ENCODE measurements at regions not wholly inside any gene's neighbourhood (a gene's known extent, or its start where the extent isn't known, plus 50 kb on each side); places are given as distances from the start of the nearest gene placed in this dataset.

DNA sequence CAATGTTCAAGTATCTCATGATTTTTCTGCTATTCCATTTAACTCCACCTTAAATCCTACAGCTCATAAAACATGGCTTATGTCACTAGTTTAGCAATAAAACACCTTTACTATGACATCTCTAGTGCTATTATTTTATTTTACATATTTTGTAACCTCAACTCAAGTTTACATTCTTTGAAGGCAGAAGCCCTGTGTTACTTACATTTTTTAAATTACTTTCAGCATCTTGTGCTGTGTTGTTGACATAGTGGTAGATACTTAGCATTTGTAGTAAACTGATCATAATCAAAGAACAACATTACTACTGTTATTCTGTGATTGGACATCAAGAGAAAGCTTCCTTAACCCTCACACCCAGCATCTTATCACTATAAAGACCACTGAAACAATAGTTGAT lies 216.1 kb downstream of the BMP4 start:
- Histone ChIP-seq H3K18ac (ENCODE audit: low read length) (no peak overlapping the region), H3K79me2 (ENCODE audit: control insufficient read depth, insufficient read depth, low read length) (no peaks in the 10 kb centered on the region), H3K27me3 (ENCODE audit: insufficient read depth, low read length, poor library complexity) (no peaks in the 10 kb centered on the region), H2BK15ac (replicated peaks; ENCODE audit: low read depth) (no peak overlapping the region), H3K23ac (ENCODE audit: low read length) (no peak overlapping the region), H2BK5ac (ENCODE audit: low read length) (no peak overlapping the region), H3K56ac (ENCODE audit: low read length) (no peak overlapping the region), H3K4me3 (ENCODE audit: low read length) (no peak overlapping the region), H4K8ac (ENCODE audit: low read depth, low read length) (no peak overlapping the region), H3K9ac (ENCODE audit: low read length) (no peak overlapping the region), H3K27ac (ENCODE audit: low read depth, low read length) (no peak overlapping the region), H3K4me2 (ENCODE audit: low read length) (no peak overlapping the region), H3K4ac (ENCODE audit: low read depth, low read length) (no peak overlapping the region), H2AK5ac (ENCODE audit: low read length) (no peak overlapping the region), H2BK120ac (ENCODE audit: low read depth, low read length) (no peak overlapping the region), H4K5ac (ENCODE audit: low read length) (no peak overlapping the region), H3K4me1 (ENCODE audit: control insufficient read depth, low read depth, low read length) (no peaks in the 10 kb centered on the region), H3K79me1 (ENCODE audit: low read length) (no peaks in the 10 kb centered on the region), H3K36me3 (ENCODE audit: control insufficient read depth, insufficient read depth, low read length) (no peaks in the 10 kb centered on the region)
- DNase-seq = no peak

DNA sequence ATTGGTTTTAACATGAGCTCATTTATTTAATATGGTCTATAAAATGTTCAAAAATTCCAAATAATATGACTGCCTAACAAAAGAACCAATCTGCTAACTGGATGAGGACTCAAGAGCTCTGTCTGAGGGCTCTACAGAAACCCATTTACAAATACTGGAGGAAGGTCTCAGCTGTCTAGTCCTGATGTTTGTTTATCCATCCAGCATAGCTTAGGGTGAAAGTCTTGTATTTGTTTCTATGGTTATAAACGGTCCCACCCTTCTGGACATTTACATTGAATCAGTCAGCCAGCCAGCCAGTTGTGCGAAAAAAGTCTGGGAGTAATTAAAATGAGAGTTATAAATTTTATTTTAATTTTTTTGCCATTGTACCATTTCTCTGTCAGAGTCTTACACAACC lies 220.7 kb downstream of the BMP4 start:
- H3K18ac ChIP-seq (ENCODE audit: low read length) = no peak overlapping the region
- no peak overlapping the region for H4K8ac ChIP-seq (ENCODE audit: low read depth, low read length)
- no peaks in the 10 kb centered on the region for H3K36me3 ChIP-seq (ENCODE audit: control insufficient read depth, insufficient read depth, low read length)
- no peak overlapping the region for H3K56ac ChIP-seq (ENCODE audit: low read length)
- no peak overlapping the region for H2AK5ac ChIP-seq (ENCODE audit: low read length)
- H3K4ac ChIP-seq (ENCODE audit: low read depth, low read length) = no peak overlapping the region
- no peaks in the 10 kb centered on the region for H3K79me2 ChIP-seq (ENCODE audit: control insufficient read depth, insufficient read depth, low read length)
- H2BK15ac ChIP-seq (replicated peaks; ENCODE audit: low read depth) = no peak overlapping the region
- no peak overlapping the region for H3K4me3 ChIP-seq (ENCODE audit: low read length)
- no peak overlapping the region for H3K23ac ChIP-seq (ENCODE audit: low read length)
- no peaks in the 10 kb centered on the region for H3K79me1 ChIP-seq (ENCODE audit: low read length)
- H3K27ac ChIP-seq (ENCODE audit: low read depth, low read length) = no peak overlapping the region
- no CpG with 5 or more reads among the region's 2 CpGs for WGBS (ENCODE audit: extremely low coverage, insufficient coverage, low lambda C conversion rate)
- no peak overlapping the region for H3K4me2 ChIP-seq (ENCODE audit: low read length)
- H3K27me3 ChIP-seq (ENCODE audit: insufficient read depth, low read length, poor library complexity) = no peaks in the 10 kb centered on the region
- H2BK120ac ChIP-seq (ENCODE audit: low read depth, low read length) = no peak overlapping the region
- H3K9ac ChIP-seq (ENCODE audit: low read length) = no peak overlapping the region
- DNase-seq = no peak
- no peak overlapping the region for H2BK5ac ChIP-seq (ENCODE audit: low read length)
- H4K5ac ChIP-seq (ENCODE audit: low read length) = no peak overlapping the region
- H3K4me1 ChIP-seq (ENCODE audit: control insufficient read depth, low read depth, low read length) = no peaks in the 10 kb centered on the region

DNA sequence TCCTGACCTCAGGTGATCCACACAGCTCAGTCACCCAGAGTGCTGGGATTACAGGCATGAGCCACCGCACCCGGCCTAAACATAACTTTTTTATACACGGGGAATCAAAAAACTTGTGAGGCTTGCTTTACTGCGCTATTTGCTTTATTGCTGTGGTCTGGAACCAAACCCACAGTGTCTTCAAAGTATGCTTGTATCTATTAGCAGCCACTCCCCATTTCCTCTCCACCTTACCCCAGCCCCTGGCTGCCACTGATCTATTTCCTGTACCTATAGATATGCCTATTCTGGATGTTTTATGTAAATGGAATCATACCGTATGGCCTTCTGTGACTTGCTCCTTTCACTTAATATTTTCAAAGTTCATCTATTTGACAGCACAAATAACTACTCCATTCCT lies 233.4 kb downstream of the BMP4 start:
- no peak overlapping the region for H2AK5ac ChIP-seq (ENCODE audit: low read length)
- H3K4me3 ChIP-seq (ENCODE audit: low read length) = no peak overlapping the region
- no peak overlapping the region for H3K27ac ChIP-seq (ENCODE audit: low read depth, low read length)
- H2BK5ac ChIP-seq (ENCODE audit: low read length) = no peak overlapping the region
- H3K4me1 ChIP-seq (ENCODE audit: control insufficient read depth, low read depth, low read length) = no peaks in the 10 kb centered on the region
- H3K36me3 ChIP-seq (ENCODE audit: control insufficient read depth, insufficient read depth, low read length) = no peaks in the 10 kb centered on the region
- DNase-seq = no peak
- H2BK120ac ChIP-seq (ENCODE audit: low read depth, low read length) = no peak overlapping the region
- no peak overlapping the region for H3K4ac ChIP-seq (ENCODE audit: low read depth, low read length)
- H4K5ac ChIP-seq (ENCODE audit: low read length) = no peak overlapping the region
- H3K4me2 ChIP-seq (ENCODE audit: low read length) = no peak overlapping the region
- no peak overlapping the region for H3K23ac ChIP-seq (ENCODE audit: low read length)
- no peaks in the 10 kb centered on the region for H3K27me3 ChIP-seq (ENCODE audit: insufficient read depth, low read length, poor library complexity)
- H3K56ac ChIP-seq (ENCODE audit: low read length) = no peak overlapping the region
- WGBS (ENCODE audit: extremely low coverage, insufficient coverage, low lambda C conversion rate) = no CpG with 5 or more reads among the region's 5 CpGs
- no peak overlapping the region for H3K18ac ChIP-seq (ENCODE audit: low read length)
- H3K79me1 ChIP-seq (ENCODE audit: low read length) = no peaks in the 10 kb centered on the region
- H4K8ac ChIP-seq (ENCODE audit: low read depth, low read length) = no peak overlapping the region
- H2BK15ac ChIP-seq (replicated peaks; ENCODE audit: low read depth) = no peak overlapping the region
- H3K9ac ChIP-seq (ENCODE audit: low read length) = no peak overlapping the region
- H3K79me2 ChIP-seq (ENCODE audit: control insufficient read depth, insufficient read depth, low read length) = no peaks in the 10 kb centered on the region

DNA sequence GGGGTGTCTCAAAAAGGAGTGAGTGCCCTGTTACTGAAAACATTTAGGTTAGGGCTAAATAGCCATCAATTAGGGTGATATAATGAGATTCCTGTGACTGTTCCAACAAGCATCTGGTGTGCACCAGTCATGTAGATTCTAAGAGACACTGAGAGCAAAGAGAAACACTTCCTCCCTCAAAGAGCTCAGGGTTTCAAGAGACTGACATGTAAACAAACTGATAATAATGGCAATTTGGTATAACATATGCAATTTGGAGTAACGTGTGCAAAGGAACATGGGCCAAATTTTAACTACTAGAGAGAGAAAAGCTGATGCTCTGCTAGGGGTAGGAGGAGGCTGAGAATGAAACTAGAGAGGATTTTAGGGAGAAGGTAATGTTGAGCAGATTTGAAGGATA lies 237.1 kb downstream of the BMP4 start:
- no peak overlapping the region for H2AK5ac ChIP-seq (ENCODE audit: low read length)
- H3K27me3 ChIP-seq (ENCODE audit: insufficient read depth, low read length, poor library complexity) = no peaks in the 10 kb centered on the region
- no peaks in the 10 kb centered on the region for H3K4me1 ChIP-seq (ENCODE audit: control insufficient read depth, low read depth, low read length)
- no peak overlapping the region for H3K4me3 ChIP-seq (ENCODE audit: low read length)
- H3K56ac ChIP-seq (ENCODE audit: low read length) = no peak overlapping the region
- no peak overlapping the region for H4K8ac ChIP-seq (ENCODE audit: low read depth, low read length)
- H3K9ac ChIP-seq (ENCODE audit: low read length) = no peak overlapping the region
- H2BK15ac ChIP-seq (replicated peaks; ENCODE audit: low read depth) = no peak overlapping the region
- no peak overlapping the region for H2BK5ac ChIP-seq (ENCODE audit: low read length)
- H3K4ac ChIP-seq (ENCODE audit: low read depth, low read length) = no peak overlapping the region
- H2BK120ac ChIP-seq (ENCODE audit: low read depth, low read length) = no peak overlapping the region
- H3K23ac ChIP-seq (ENCODE audit: low read length) = no peak overlapping the region
- no peak for DNase-seq
- no peaks in the 10 kb centered on the region for H3K79me2 ChIP-seq (ENCODE audit: control insufficient read depth, insufficient read depth, low read length)
- no peaks in the 10 kb centered on the region for H3K79me1 ChIP-seq (ENCODE audit: low read length)
- WGBS (ENCODE audit: extremely low coverage, insufficient coverage, low lambda C conversion rate) = no CpG with 5 or more reads among the region's 1 CpG
- no peaks in the 10 kb centered on the region for H3K36me3 ChIP-seq (ENCODE audit: control insufficient read depth, insufficient read depth, low read length)
- no peak overlapping the region for H4K5ac ChIP-seq (ENCODE audit: low read length)
- H3K4me2 ChIP-seq (ENCODE audit: low read length) = no peak overlapping the region
- H3K18ac ChIP-seq (ENCODE audit: low read length) = no peak overlapping the region
- no peak overlapping the region for H3K27ac ChIP-seq (ENCODE audit: low read depth, low read length)

DNA sequence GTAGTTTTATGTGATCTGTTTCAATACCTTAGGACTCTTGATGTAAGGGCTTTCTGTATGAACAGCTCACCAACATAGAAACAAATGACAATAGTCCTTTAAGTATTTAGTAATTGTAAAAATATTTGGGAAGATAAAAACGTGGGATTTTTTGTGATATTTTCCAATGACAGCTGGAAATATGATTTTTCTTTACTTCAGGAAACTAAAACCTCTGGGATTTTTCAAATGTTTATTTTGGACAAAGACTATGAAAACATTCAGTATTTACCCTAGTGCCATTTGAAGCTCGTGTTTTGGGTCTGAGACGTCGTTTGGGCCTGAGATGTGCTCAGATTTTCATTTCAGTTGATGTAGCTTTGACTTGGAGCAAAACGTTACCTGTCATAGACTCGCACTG lies 240.0 kb downstream of the BMP4 start:
- Histone ChIP-seq H3K79me2 (ENCODE audit: control insufficient read depth, insufficient read depth, low read length) (no peaks in the 10 kb centered on the region), H3K9ac (ENCODE audit: low read length) (no peak overlapping the region), H3K18ac (ENCODE audit: low read length) (no peak overlapping the region), H3K4ac (ENCODE audit: low read depth, low read length) (no peak overlapping the region), H2BK120ac (ENCODE audit: low read depth, low read length) (no peak overlapping the region), H3K79me1 (ENCODE audit: low read length) (no peaks in the 10 kb centered on the region), H3K4me2 (ENCODE audit: low read length) (no peak overlapping the region), H2AK5ac (ENCODE audit: low read length) (no peak overlapping the region), H3K27me3 (ENCODE audit: insufficient read depth, low read length, poor library complexity) (no peaks in the 10 kb centered on the region), H4K5ac (ENCODE audit: low read length) (no peak overlapping the region), H3K36me3 (ENCODE audit: control insufficient read depth, insufficient read depth, low read length) (no peaks in the 10 kb centered on the region), H3K56ac (ENCODE audit: low read length) (no peak overlapping the region), H3K4me3 (ENCODE audit: low read length) (no peak overlapping the region), H2BK5ac (ENCODE audit: low read length) (no peak overlapping the region), H3K4me1 (ENCODE audit: control insufficient read depth, low read depth, low read length) (no peaks in the 10 kb centered on the region), H3K23ac (ENCODE audit: low read length) (no peak overlapping the region), H3K27ac (ENCODE audit: low read depth, low read length) (no peak overlapping the region), H4K8ac (ENCODE audit: low read depth, low read length) (no peak overlapping the region), H2BK15ac (replicated peaks; ENCODE audit: low read depth) (no peak overlapping the region)
- 100% methylated on average over 1 of the region's 6 CpGs for WGBS (ENCODE audit: extremely low coverage, insufficient coverage, low lambda C conversion rate)
- DNase-seq = no peak

DNA sequence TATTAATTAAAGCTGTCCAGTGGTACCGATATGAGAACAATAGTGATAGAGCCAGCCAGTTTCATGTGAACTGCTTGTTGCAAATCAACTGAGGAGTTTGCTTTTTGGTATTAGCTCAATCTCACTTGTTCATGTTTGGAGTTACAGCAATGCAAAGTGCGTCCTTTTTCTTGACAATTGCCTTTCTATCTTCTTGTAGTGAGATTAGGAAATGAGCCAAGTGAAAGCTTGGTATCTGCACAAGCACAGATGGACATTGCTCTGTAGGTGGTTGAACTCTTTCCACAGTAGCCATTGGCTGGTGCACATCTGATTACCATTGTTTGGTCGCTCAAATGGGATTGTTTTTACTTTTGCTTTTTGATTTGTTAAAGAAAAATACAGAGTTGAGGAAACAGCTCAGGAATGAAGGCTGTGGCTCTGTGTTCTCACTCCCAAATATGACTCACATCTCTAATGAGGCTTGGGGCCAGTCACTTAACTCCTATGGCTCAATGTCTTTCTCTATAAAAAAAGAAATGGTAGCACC lies 241.4 kb downstream of the BMP4 start:
- Histone ChIP-seq H3K23ac (ENCODE audit: low read length) (no peak overlapping the region), H3K18ac (ENCODE audit: low read length) (no peak overlapping the region), H3K27me3 (ENCODE audit: insufficient read depth, low read length, poor library complexity) (no peaks in the 10 kb centered on the region), H3K27ac (ENCODE audit: low read depth, low read length) (no peak overlapping the region), H3K79me2 (ENCODE audit: control insufficient read depth, insufficient read depth, low read length) (no peaks in the 10 kb centered on the region), H2BK5ac (ENCODE audit: low read length) (no peak overlapping the region), H4K5ac (ENCODE audit: low read length) (no peak overlapping the region), H3K79me1 (ENCODE audit: low read length) (no peaks in the 10 kb centered on the region), H3K36me3 (ENCODE audit: control insufficient read depth, insufficient read depth, low read length) (no peaks in the 10 kb centered on the region), H4K8ac (ENCODE audit: low read depth, low read length) (no peak overlapping the region), H3K4me3 (ENCODE audit: low read length) (no peak overlapping the region), H3K4me2 (ENCODE audit: low read length) (no peak overlapping the region), H3K4ac (ENCODE audit: low read depth, low read length) (no peak overlapping the region), H2BK120ac (ENCODE audit: low read depth, low read length) (no peak overlapping the region), H3K4me1 (ENCODE audit: control insufficient read depth, low read depth, low read length) (no peaks in the 10 kb centered on the region), H3K9ac (ENCODE audit: low read length) (no peak overlapping the region), H3K56ac (ENCODE audit: low read length) (no peak overlapping the region), H2AK5ac (ENCODE audit: low read length) (no peak overlapping the region), H2BK15ac (replicated peaks; ENCODE audit: low read depth) (no peak overlapping the region)
- no peak for DNase-seq
- WGBS (ENCODE audit: extremely low coverage, insufficient coverage, low lambda C conversion rate) = no CpG with 5 or more reads among the region's 3 CpGs
